HEK293 (cell line): ENCODE measurements at regions not wholly inside any gene's neighbourhood (a gene's known extent, or its start where the extent isn't known, plus 50 kb on each side); places are given as distances from the start of the nearest gene placed in this dataset.

Experiments
- CTCF ChIA-PET: fragments of 350-600 bp; formaldehyde crosslinking; extraction: SDS; loops from one replicate; lab custom pipeline; 2021; ENCODE audit warnings: antibody characterized with exemption; lab: Yijun Ruan, JAX
- POLR2A ChIA-PET: fragments of 300-600 bp; formaldehyde crosslinking; extraction: SDS; loops from one replicate; lab custom pipeline; 2020; ENCODE audit warnings: antibody characterized with exemption, inconsistent platforms; lab: Yijun Ruan, JAX
- H3K27ac ChIP-seq: fragments of 200-500 bp; sonication (Bioruptor generic); 2 replicates; pipeline ENCODE4 v1.5.1; 2014; ENCODE audit warnings: low read depth, low read length, control low read depth, inconsistent platforms; ENCODE audit errors: extremely low read depth
- H3K36me3 ChIP-seq, 2 experiments: fragments of 200-500 bp in 1 of 2; sonication (Bioruptor generic) in 1 of 2; 1 replicate in 1 of 2; 2 replicates in 1 of 2; pipeline ENCODE4 v1.5.1; 2014 to 2017; ENCODE audit warnings: inconsistent platforms in 2 of 2, low read length in 2 of 2; ENCODE audit not compliant: control insufficient read depth in 2 of 2, insufficient read depth in 1 of 2
- H3K4me1 ChIP-seq: fragments of 200-500 bp; sonication (Bioruptor generic); 2 replicates; pipeline ENCODE4 v1.5.1; 2014; ENCODE audit warnings: mild to moderate bottlenecking, low read length, inconsistent platforms; ENCODE audit not compliant: control insufficient read depth, insufficient read depth
- H3K4me3 ChIP-seq: 2 replicates; pipeline ENCODE4 v1.5.1; 2011; ENCODE audit warnings: low read depth, mild to moderate bottlenecking, control low read depth, low read length, moderate library complexity
- H3K9me3 ChIP-seq: fragments of 200-500 bp; sonication (Bioruptor generic); 2 replicates; pipeline ENCODE4 v1.5.1; 2014; ENCODE audit warnings: low read depth, low read length, inconsistent platforms; ENCODE audit not compliant: control insufficient read depth, insufficient read depth
- BCL11B ChIP-seq: fragments of 450-650 bp; formaldehyde crosslinking; IDR thresholded peaks from 2 replicates; pipeline ENCODE4 v1.5.1; 2016; ENCODE audit warnings: low read depth, missing biosample characterization, missing genetic modification characterization
- HIC1 ChIP-seq: fragments of 450-650 bp; formaldehyde crosslinking; IDR thresholded peaks from 2 replicates; pipeline ENCODE4 v1.5.1; 2016; ENCODE audit warnings: missing biosample characterization, missing genetic modification characterization
- OSR2 ChIP-seq: fragments of 450-650 bp; formaldehyde crosslinking; IDR thresholded peaks from 2 replicates; pipeline ENCODE4 v1.5.1; 2016; ENCODE audit warnings: missing biosample characterization, missing genetic modification characterization
- ZBTB21 ChIP-seq: fragments of 450-650 bp; formaldehyde crosslinking; IDR thresholded peaks from 2 replicates; pipeline ENCODE4 v1.5.1; 2017; ENCODE audit warnings: missing biosample characterization, missing genetic modification characterization
- ZFP3 ChIP-seq: fragments of 450-650 bp; formaldehyde crosslinking; IDR thresholded peaks from 2 replicates; pipeline ENCODE4 v1.5.1; 2016; ENCODE audit warnings: low read depth, missing biosample characterization, missing genetic modification characterization
- ZFP69B ChIP-seq: fragments of 450-650 bp; formaldehyde crosslinking; IDR thresholded peaks from 2 replicates; pipeline ENCODE4 v1.5.1; 2016; ENCODE audit warnings: missing biosample characterization, missing genetic modification characterization
- ZNF202 ChIP-seq: fragments of 450-650 bp; formaldehyde crosslinking; IDR thresholded peaks from 2 replicates; pipeline ENCODE4 v1.5.1; 2016; ENCODE audit warnings: missing biosample characterization, missing genetic modification characterization, borderline replicate concordance
- ZNF214 ChIP-seq: fragments of 450-650 bp; formaldehyde crosslinking; IDR thresholded peaks from 2 replicates; pipeline ENCODE4 v1.5.1; 2017; ENCODE audit warnings: missing biosample characterization, mild to moderate bottlenecking, missing genetic modification characterization, borderline replicate concordance
- ZNF518A ChIP-seq: fragments of 450-650 bp; formaldehyde crosslinking; conservative IDR thresholded peaks from 2 replicates; pipeline ENCODE4 v1.5.1; 2016; ENCODE audit warnings: low read depth, missing biosample characterization, missing genetic modification characterization
- ZNF660 ChIP-seq: fragments of 450-650 bp; IDR thresholded peaks from 2 replicates; pipeline ENCODE4 v1.5.1; 2018; ENCODE audit warnings: missing biosample characterization, mild to moderate bottlenecking, missing genetic modification characterization
- ZNF677 ChIP-seq: fragments of 450-650 bp; IDR thresholded peaks from 2 replicates; pipeline ENCODE4 v1.5.0; 2018; ENCODE audit warnings: missing biosample characterization, mild to moderate bottlenecking, missing genetic modification characterization, moderate library complexity
- TF ChIP-seq, protein P1 (sequence below): fragments of 450-650 bp; formaldehyde crosslinking; IDR thresholded peaks from 2 replicates; pipeline ENCODE4 v1.5.1; 2017; ENCODE audit warnings: missing biosample characterization, missing genetic modification characterization
- TF ChIP-seq, protein P2 (sequence below): fragments of 450-650 bp; formaldehyde crosslinking; IDR thresholded peaks from 2 replicates; pipeline ENCODE4 v1.5.1; 2016; ENCODE audit warnings: missing biosample characterization, missing genetic modification characterization

DNA sequence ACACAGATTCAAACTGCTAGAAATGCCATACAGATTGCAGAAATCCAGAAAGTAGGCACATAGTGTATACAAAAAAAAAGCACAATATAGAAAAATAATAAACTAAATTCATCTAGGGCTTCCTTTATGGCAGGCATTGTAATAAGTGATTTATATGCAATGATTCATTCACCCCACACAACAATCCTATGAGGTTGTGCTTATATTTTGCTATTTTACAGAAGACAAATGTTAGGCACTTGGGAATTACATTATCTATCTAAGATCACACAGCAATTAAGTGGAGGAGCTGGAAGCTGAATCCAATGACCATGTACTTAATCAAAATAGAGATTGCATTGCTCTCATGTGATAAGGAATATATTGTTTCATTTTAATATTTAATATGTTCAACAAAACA is 225.7 kb upstream of the KCNK2 start (continued):
- TF ChIP-seq HIC1 (tag by site-specific recombination): no peak
- TF ChIP-seq ZNF660 (tag by site-specific recombination): no peak
- no peak for TF ChIP-seq ZFP69B (tag by site-specific recombination)
- TF ChIP-seq ZNF677 (tag by site-specific recombination): no peak
- TF ChIP-seq, protein P1, sequence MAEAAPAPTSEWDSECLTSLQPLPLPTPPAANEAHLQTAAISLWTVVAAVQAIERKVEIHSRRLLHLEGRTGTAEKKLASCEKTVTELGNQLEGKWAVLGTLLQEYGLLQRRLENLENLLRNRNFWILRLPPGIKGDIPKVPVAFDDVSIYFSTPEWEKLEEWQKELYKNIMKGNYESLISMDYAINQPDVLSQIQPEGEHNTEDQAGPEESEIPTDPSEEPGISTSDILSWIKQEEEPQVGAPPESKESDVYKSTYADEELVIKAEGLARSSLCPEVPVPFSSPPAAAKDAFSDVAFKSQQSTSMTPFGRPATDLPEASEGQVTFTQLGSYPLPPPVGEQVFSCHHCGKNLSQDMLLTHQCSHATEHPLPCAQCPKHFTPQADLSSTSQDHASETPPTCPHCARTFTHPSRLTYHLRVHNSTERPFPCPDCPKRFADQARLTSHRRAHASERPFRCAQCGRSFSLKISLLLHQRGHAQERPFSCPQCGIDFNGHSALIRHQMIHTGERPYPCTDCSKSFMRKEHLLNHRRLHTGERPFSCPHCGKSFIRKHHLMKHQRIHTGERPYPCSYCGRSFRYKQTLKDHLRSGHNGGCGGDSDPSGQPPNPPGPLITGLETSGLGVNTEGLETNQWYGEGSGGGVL (tag by site-specific recombination): no peak
- TF ChIP-seq ZFP3 (tag by site-specific recombination): no peak

DNA sequence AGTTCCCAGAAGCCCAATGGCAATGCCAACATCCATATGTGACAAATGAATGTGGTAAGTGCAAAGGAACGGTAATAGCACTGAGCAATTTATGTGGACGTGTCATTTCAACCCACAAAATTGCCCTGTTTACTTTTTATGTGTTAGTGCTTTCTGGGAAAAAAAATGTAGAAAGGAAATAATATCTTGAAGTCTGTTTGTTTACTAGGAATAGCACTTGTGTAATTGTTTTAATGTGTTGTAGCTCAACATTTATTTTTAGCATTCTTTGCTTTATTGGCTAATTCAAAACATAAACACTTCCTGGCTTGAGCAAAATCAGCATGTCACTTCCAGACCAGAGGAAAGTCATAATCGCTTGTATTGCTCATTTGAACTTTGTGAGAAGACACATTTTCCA is 224.8 kb upstream of the KCNK2 start:
- ChIA-PET CTCF (no interaction called here), POLR2A (no interaction called here)
- Histone ChIP-seq H3K4me3 (no peak overlapping the region), H3K36me3 (no peaks in the 10 kb centered on the region), H3K9me3 (no peaks in the 10 kb centered on the region), H3K27ac (no peak overlapping the region), H3K4me1 (no peaks in the 10 kb centered on the region)
- no peak for TF ChIP-seq ZBTB21

- H3K4me1 ChIP-seq: no peaks in the 10 kb centered on the region
- POLR2A ChIA-PET: no interaction called here
- H3K27ac ChIP-seq: no peak overlapping the region
- H3K36me3 ChIP-seq: no peaks in the 10 kb centered on the region
- no peaks in the 10 kb centered on the region for H3K9me3 ChIP-seq
- no peak for TF ChIP-seq OSR2 (tag by site-specific recombination)
- TF ChIP-seq ZNF202: no peak
- no peak for TF ChIP-seq ZNF214
- TF ChIP-seq ZNF518A (tag by site-specific recombination): no peak
- no peak for TF ChIP-seq BCL11B (tag by site-specific recombination)
- TF ChIP-seq, protein P2, sequence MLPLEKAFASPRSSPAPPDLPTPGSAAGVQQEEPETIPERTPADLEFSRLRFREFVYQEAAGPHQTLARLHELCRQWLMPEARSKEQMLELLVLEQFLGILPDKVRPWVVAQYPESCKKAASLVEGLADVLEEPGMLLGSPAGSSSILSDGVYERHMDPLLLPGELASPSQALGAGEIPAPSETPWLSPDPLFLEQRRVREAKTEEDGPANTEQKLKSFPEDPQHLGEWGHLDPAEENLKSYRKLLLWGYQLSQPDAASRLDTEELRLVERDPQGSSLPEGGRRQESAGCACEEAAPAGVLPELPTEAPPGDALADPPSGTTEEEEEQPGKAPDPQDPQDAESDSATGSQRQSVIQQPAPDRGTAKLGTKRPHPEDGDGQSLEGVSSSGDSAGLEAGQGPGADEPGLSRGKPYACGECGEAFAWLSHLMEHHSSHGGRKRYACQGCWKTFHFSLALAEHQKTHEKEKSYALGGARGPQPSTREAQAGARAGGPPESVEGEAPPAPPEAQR: no peak
- CTCF ChIA-PET: no interaction called here
- H3K4me3 ChIP-seq: no peak overlapping the region
These were observed 222.9 kb upstream of the KCNK2 start for GRCh38 chr1:214859647-214860046.
